ENCODE measurements at regions not wholly inside any gene's neighbourhood (a gene's known extent, or its start where the extent isn't known, plus 50 kb on each side); places are given as distances from the start of the nearest gene placed in this dataset.

DNA sequence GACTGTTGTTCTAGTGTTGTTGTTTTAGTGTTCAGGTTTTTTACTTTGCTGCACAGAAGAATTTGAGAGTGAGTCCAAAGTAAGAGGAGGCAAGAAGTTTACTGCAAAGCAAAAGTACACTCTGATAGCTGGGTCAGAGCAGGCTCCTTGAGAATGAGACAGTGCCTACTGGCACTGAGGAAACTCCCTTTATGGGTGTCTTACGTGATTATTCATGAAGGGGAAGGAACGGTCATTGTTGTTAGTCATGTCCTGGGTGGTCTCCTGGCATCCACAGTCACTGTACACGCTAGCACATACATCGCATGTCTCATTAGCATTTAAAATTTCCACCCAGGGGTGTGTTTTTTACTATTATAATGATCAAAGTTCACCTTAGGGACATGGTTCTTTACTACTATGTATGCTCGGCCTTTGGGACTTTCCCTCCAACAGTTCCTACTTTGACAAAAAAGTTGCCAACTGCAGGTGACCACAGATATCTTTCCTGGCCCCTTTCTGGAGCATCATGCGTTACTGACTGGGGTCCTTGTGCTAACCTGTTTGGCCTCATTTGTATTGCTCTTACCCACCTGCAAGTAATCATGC, 688.9 kb upstream of the AMOT start:
- TF ChIP-seq, protein P1, sequence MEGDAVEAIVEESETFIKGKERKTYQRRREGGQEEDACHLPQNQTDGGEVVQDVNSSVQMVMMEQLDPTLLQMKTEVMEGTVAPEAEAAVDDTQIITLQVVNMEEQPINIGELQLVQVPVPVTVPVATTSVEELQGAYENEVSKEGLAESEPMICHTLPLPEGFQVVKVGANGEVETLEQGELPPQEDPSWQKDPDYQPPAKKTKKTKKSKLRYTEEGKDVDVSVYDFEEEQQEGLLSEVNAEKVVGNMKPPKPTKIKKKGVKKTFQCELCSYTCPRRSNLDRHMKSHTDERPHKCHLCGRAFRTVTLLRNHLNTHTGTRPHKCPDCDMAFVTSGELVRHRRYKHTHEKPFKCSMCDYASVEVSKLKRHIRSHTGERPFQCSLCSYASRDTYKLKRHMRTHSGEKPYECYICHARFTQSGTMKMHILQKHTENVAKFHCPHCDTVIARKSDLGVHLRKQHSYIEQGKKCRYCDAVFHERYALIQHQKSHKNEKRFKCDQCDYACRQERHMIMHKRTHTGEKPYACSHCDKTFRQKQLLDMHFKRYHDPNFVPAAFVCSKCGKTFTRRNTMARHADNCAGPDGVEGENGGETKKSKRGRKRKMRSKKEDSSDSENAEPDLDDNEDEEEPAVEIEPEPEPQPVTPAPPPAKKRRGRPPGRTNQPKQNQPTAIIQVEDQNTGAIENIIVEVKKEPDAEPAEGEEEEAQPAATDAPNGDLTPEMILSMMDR (IDR thresholded peaks at IDR 0.05): no peak
- TF ChIP-seq POLR2A (IDR thresholded peaks at IDR 0.05): no peak

All from esophagus squamous epithelium (tissue), 4 donors.